ENCODE measurements at regions not wholly inside any gene's neighbourhood (a gene's known extent, or its start where the extent isn't known, plus 50 kb on each side); places are given as distances from the start of the nearest gene placed in this dataset.

GRCh38 chr2:41543726-41544125, 504.1 kb upstream of the PKDCC start:
- TF ChIP-seq, protein P1, sequence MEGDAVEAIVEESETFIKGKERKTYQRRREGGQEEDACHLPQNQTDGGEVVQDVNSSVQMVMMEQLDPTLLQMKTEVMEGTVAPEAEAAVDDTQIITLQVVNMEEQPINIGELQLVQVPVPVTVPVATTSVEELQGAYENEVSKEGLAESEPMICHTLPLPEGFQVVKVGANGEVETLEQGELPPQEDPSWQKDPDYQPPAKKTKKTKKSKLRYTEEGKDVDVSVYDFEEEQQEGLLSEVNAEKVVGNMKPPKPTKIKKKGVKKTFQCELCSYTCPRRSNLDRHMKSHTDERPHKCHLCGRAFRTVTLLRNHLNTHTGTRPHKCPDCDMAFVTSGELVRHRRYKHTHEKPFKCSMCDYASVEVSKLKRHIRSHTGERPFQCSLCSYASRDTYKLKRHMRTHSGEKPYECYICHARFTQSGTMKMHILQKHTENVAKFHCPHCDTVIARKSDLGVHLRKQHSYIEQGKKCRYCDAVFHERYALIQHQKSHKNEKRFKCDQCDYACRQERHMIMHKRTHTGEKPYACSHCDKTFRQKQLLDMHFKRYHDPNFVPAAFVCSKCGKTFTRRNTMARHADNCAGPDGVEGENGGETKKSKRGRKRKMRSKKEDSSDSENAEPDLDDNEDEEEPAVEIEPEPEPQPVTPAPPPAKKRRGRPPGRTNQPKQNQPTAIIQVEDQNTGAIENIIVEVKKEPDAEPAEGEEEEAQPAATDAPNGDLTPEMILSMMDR (IDR thresholded peaks at IDR 0.05), result no peak
- TF ChIP-seq POLR2A (IDR thresholded peaks at IDR 0.05), result no peak

All from uterus (tissue), 2 donors.